PFSK-1 (cell line): ENCODE measurements at regions not wholly inside any gene's neighbourhood (a gene's known extent, or its start where the extent isn't known, plus 50 kb on each side); places are given as distances from the start of the nearest gene placed in this dataset.

ENCODE experiments used
- FOXP2 ChIP-seq: optimal IDR thresholded peaks from 2 replicates; pipeline ENCODE3; 2011; ENCODE audit warnings: borderline replicate concordance, control low read depth, inconsistent platforms; ENCODE audit not compliant: insufficient read depth; ENCODE audit errors: extremely low read length, extremely low read depth
- POLR2AphosphoS5 ChIP-seq: IDR thresholded peaks from 2 replicates; pipeline ENCODE4 v1.6.1; 2012; ENCODE audit warnings: low read depth, mild to moderate bottlenecking, control low read depth, low read length, moderate library complexity
- TAF1 ChIP-seq: IDR thresholded peaks from 2 replicates; pipeline ENCODE4 v1.6.1; 2012; ENCODE audit warnings: low read length, control low read depth, borderline replicate concordance; ENCODE audit not compliant: insufficient read depth
- TF ChIP-seq, protein P1 (sequence below), 2 experiments: IDR thresholded peaks; 2 replicates each; pipeline versions ENCODE4 v1.6.1 to v1.8.0; 2011 to 2012; ENCODE audit warnings: low read depth in 2 of 2, low read length in 2 of 2, control low read depth in 1 of 2, inconsistent platforms in 1 of 2, mild to moderate bottlenecking in 1 of 2, moderate library complexity in 1 of 2; ENCODE audit not compliant: insufficient read depth in 1 of 2

- TF ChIP-seq, protein P1, sequence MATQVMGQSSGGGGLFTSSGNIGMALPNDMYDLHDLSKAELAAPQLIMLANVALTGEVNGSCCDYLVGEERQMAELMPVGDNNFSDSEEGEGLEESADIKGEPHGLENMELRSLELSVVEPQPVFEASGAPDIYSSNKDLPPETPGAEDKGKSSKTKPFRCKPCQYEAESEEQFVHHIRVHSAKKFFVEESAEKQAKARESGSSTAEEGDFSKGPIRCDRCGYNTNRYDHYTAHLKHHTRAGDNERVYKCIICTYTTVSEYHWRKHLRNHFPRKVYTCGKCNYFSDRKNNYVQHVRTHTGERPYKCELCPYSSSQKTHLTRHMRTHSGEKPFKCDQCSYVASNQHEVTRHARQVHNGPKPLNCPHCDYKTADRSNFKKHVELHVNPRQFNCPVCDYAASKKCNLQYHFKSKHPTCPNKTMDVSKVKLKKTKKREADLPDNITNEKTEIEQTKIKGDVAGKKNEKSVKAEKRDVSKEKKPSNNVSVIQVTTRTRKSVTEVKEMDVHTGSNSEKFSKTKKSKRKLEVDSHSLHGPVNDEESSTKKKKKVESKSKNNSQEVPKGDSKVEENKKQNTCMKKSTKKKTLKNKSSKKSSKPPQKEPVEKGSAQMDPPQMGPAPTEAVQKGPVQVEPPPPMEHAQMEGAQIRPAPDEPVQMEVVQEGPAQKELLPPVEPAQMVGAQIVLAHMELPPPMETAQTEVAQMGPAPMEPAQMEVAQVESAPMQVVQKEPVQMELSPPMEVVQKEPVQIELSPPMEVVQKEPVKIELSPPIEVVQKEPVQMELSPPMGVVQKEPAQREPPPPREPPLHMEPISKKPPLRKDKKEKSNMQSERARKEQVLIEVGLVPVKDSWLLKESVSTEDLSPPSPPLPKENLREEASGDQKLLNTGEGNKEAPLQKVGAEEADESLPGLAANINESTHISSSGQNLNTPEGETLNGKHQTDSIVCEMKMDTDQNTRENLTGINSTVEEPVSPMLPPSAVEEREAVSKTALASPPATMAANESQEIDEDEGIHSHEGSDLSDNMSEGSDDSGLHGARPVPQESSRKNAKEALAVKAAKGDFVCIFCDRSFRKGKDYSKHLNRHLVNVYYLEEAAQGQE (IDR thresholded peaks at IDR 0.05; ENCODE audit: insufficient read depth in 1 of 2, low read depth in 2 of 2, low read length in 2 of 2): no peak
- TF ChIP-seq POLR2AphosphoS5 (no peak), TAF1 (no peak), FOXP2 (no peak)
Observed at GRCh38 chr22:49634006-49634772, 193.5 kb downstream of the BRD1 start.
